NCI-H1092 treated with DMSO at 0.1 percent for 48 hours (cell line): ENCODE measurements at regions not wholly inside any gene's neighbourhood (a gene's known extent, or its start where the extent isn't known, plus 50 kb on each side); places are given as distances from the start of the nearest gene placed in this dataset.
"Not testable (repeated sequence)": the region's sequence is repeated elsewhere in the genome, so short reads cannot be mapped to it uniquely, and the experiment has no call there.

Experiments used
- DNase-seq: peaks from one replicate; lab custom pipeline; 2025; lab: John Stamatoyannopoulos, UW

- no peak for DNase-seq
These were observed 91.9 kb downstream of the FCRL5 start for GRCh38 chr1:157460381-157460780.

- no peak for DNase-seq
These were observed 95.0 kb downstream of the FCRL5 start for GRCh38 chr1:157457279-157457678.

- no peak for DNase-seq
These were observed 97.0 kb downstream of the FCRL5 start for GRCh38 chr1:157455318-157455717.

DNA sequence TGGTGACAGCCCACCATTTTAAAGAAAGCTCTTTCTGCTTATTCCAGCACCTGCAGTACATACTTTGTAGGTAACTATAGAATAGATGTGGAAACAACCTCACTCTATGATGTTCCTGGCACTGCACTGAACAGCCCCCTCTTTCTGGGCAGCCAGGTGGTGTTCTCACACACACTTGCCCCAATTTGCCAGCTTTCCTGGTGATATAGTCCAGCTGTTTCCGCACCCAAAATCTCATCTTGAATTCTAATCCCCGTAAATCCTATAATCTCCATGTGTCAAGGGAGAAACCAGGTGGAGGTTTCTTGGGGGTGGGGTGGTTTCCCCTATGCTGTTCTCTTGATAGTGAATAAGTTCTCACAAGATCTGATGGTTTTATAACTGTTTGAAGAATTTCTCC lies 102.2 kb downstream of the FCRL5 start:
- no peak for DNase-seq

DNA sequence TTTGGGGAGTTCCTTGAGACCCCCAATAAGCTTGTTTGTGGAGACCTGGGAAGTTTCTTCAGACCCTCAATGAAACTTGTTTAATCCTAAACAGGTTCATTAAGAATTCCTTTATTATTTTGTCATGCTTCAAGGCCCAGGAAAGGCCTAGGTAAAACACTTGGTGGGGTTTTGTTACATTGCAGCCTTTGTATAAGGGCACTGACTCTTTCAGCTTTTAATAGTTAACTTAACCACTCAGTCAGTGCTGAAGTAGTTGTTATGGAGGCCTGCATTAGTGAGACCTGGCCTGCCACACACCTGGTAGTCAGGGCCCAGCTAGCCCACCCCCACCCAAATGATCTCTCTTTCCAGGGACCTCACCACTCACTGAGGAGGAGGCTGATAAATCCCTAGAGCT lies 103.7 kb downstream of the FCRL5 start:
- DNase-seq, result no peak

GRCh38 chr1:157446356-157446755 lies 106.0 kb downstream of the FCRL5 start:
- not testable (repeated sequence) for DNase-seq

DNA sequence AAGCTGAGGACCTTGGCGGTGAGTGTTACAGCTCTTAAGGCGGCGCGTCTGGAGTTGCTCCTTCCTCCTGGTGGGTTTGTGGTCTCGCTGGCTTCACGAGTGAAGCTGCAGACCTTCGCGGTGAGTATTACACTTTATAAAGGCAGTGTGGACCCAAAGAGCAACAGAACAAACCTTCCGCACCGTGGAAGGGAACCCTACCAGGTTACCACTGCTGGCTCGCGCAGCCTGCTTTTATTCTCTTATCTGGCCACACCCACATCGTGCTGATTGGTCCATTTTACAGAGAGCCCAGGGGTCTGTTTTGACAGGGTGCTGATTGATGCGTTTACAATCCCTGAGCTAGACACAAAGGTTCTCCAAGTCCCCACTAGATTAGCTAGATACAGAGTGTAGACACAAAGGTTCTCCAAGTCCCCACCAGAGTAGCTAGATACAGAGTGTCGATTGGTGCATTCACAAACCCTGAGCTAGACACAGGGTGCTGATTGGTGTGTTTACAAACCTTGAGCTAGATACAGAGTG lies 106.6 kb downstream of the FCRL5 start:
- not testable (repeated sequence) for DNase-seq

DNA sequence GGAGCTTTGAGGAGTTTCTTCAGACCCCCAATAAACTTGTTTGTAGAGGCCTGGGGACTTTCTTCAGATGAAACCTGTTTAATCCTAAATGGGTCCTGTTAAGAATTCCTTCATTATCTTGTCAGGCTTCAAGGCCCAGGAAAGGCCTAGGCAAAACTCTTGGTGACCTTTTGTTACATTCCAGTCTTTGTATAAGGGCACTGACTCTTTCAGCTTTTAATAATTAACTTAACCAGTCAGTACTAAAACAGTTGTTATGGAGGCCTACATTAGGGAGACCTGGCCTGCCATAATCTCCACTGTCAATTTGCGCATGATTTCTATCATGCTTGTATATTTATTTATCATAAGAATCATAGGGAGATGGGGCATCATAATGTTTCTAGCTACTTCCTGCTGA lies 110.2 kb downstream of the FCRL5 start:
- no peak for DNase-seq

DNA sequence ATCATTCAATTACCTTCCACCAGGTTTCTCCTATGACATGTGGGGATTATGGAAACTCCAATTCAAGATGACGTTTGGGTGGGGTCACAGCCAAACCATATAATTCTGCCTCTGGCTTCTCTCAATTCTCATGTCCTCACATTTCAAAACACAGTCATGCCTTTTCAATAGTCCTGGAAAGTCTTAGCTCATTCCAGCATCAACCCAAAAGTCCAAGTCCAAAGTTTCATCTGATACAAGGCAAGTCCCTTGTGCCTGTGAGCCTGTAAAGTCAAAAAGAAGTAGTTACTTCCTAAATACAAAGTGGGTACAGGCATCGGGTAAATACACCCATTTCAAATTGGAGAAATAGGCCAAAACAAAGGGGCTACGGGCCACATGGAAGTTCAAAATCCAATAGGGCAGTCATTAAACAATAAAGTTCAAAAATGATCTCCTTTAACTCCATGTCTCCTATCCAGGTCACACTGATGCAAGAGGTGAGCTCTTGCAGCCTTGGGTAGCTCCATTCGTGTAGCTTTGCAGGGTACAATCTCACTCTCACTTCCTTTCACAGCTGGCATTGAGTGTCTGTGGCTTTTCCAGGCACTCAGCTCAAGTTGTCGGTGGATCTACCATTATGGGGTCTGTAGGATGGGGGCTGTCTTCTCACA lies 112.9 kb downstream of the FCRL5 start:
- no peak for DNase-seq

- DNase-seq, result no peak
These were observed 113.7 kb downstream of the FCRL5 start for GRCh38 chr1:157438613-157439012.

DNA sequence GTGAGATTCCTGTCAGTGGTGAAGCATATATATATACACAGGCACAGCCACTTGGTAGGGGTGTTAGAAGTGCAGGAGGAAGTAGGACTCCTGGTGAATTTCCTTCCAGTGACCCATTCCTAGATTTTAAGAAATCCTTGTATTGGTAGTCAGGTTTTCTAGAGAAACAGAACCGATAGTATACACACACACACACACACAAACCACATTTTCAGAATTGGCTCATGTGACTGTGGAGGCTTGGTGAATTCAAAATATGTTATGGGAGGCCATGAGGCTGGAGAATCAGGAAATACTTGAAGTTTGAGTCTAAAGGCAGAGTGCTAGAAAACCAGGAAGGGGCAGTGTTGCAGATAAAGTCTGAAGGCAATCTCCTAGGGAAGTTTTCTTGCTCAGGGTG lies 114.2 kb downstream of the FCRL5 start:
- DNase-seq, result no peak

- DNase-seq, result no peak
These were observed 115.0 kb downstream of the FCRL5 start for GRCh38 chr1:157437296-157437695.

DNA sequence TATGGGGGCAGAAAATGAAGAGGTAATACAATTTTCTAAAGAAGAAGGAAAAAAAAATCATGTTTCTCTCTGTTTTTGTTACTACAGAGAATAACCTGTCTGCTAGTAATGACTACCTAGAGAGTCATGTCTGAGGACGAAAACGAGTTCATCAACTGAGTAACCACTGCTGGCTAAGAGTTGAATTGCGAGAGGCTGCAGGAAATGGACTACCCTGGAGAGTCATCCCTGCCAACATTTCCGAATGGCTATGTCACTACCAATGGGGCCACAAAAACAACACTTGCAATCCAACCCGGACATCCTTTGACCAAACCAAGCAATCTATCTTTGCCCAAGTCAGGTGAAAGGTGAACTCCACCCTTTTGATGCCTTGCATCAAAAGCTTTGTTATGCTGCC lies 120.6 kb downstream of the FCRL5 start:
- no peak for DNase-seq

DNA sequence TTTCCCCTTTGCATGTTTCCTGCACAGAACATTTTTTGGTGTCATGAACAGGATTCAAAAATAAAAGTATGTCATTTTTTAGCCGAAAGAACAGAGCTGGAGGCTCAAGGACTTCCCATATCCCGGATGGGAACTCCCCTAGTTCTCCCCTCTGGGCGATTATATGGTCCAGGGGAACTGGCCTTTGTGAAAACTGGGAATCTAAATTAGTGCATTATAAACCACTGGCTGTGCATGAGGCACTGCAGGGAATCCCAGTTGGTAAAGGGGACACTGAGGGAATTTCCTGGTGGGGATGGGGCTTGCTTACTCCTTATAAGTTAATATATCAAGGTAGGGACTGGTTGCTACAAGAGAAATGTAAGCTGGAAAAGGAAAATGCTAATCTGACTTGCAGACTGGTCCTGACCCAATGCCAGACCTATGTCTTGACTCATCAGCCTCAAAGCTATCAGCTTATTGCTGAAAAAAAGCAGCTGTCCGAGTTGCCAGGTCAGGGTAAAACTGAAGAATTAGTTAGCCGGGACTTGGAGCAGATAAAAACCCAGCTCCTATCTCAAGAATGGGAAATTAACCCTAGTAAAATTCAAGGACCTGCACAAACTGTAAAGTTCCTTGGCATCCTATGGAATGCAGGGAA lies 122.6 kb downstream of the FCRL5 start:
- no peak for DNase-seq

GRCh38 chr1:157423764-157424163 lies 128.6 kb downstream of the FCRL5 start:
- not testable (repeated sequence) for DNase-seq

GRCh38 chr1:157419845-157420542 lies 132.3 kb downstream of the FCRL5 start:
- DNase-seq, result no peak

DNA sequence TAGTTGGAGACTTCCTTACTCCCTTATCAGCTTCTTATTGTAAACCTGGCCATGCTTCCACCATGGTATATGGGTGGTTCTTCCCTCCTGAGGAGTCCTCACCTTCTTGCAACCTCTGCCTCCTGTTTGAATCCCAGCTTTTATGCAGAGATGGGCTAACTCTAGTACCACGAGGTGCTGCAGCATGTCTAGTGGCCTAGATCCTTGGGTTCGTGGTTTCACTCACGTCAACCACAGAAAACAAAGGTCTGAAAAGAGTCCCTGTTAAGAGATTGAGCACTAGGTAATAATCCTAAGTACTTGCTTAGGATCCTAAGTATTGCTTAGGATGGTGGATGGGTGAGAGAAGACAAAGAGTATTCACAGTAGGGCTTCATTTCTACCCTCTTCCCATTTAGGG lies 133.7 kb downstream of the FCRL5 start:
- no peak for DNase-seq

- no peak for DNase-seq
These were observed 134.1 kb downstream of the FCRL5 start for GRCh38 chr1:157418231-157418630.

DNA sequence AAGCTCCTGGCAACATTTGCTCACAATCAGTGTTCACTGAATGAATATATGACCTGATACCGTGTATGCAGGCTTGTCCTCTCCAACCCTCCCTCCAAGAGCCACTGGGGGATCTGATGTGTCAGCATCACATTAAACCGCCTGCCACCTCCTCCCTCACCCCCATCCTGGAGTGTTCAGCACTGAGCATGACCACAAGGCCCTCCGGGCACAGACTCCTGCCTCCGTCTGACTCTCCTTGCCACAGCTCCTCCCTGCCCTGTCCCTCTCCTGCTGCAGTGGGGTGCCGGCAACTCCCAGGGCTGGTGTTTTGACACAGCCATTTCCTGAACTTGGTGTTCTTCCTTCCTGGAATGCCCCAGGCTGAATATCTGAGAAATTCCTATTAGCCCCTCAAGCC lies 136.7 kb downstream of the FCRL5 start:
- DNase-seq, result no peak

GRCh38 chr1:157412308-157412707 lies 140.0 kb downstream of the FCRL5 start:
- no peak for DNase-seq

- DNase-seq, result no peak
These were observed 140.5 kb downstream of the FCRL5 start for GRCh38 chr1:157411769-157412168.

GRCh38 chr1:157411064-157411463 lies 141.3 kb downstream of the FCRL5 start:
- no peak for DNase-seq

DNA sequence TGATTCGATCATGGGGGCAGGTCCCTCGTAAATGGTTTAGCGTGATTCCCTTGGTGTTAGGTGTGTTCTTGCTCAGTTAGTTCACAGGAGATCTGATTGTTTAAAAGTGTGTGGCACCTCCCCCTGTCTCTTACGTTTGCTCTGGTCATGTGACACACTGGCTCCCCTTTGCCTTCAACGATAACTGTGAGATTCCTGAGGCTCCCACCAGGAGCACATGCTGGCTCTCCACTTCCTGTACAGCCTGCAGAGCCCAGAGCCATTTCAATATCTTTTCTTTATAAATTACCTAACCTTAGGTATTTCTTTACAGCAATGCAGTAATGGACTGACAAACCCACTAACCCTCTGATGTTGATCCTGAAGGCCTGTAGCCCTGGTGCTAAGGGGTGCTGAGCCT lies 141.9 kb downstream of the FCRL5 start:
- no peak for DNase-seq
